Esophagus squamous epithelium (tissue), 5 donors: ENCODE measurements at regions not wholly inside any gene's neighbourhood (a gene's known extent, or its start where the extent isn't known, plus 50 kb on each side); places are given as distances from the start of the nearest gene placed in this dataset.

Experiments
- DNase-seq: peaks from one replicate; lab custom pipeline; 2025; lab: John Stamatoyannopoulos, UW
- H3K27ac ChIP-seq, 4 donors: fragments of 200-600 bp; sonication (generic); one replicate each; pipeline ENCODE4 v1.5.1; 2016 to 2019; ENCODE audit warnings: mild to moderate bottlenecking in 1 of 4
- H3K27me3 ChIP-seq, 4 donors: fragments of 200-600 bp; sonication (generic); 1 replicate in 3 of 4; 2 replicates in 1 of 4; pipeline versions ENCODE4 v1.5.1 to v1.6.0; 2017 to 2021; ENCODE audit warnings: antibody characterized with exemption in 1 of 4
- H3K36me3 ChIP-seq, 3 donors: fragments of 200-600 bp; sonication (generic); one replicate each; pipeline ENCODE4 v1.5.1; 2016 to 2019
- H3K4me1 ChIP-seq, 3 donors: fragments of 200-600 bp; sonication (generic); one replicate each; pipeline ENCODE4 v1.5.1; 2017 to 2019
- H3K4me3 ChIP-seq, 4 donors: fragments of 200-600 bp; sonication (generic); 1 replicate in 3 of 4; 2 replicates in 1 of 4; pipeline ENCODE4 v1.5.1; 2016 to 2019; ENCODE audit warnings: mild to moderate bottlenecking in 2 of 4, moderate library complexity in 1 of 4
- H3K9me3 ChIP-seq, 3 donors: fragments of 200-600 bp; sonication (generic); one replicate each; pipeline ENCODE4 v1.5.1; 2016 to 2019
- CTCF ChIP-seq, 6 experiments: fragments of 450-650 bp in 4 of 6; fragments of 200-600 bp in 2 of 6; sonication (generic) in 2 of 6; IDR thresholded peaks; one replicate each; pipeline ENCODE4 v1.5.1; 2016 to 2019; ENCODE audit warnings: antibody characterized with exemption in 6 of 6, mild to moderate bottlenecking in 4 of 6, moderate library complexity in 4 of 6
- POLR2A ChIP-seq, 4 donors: fragments of 450-650 bp; IDR thresholded peaks; one replicate each; pipeline ENCODE4 v1.6.1; 2017; ENCODE audit warnings: antibody characterized with exemption in 4 of 4, mild to moderate bottlenecking in 4 of 4, moderate library complexity in 3 of 4
- WGBS, 2 donors: methylation state at CpG; one replicate each; pipeline ENCODE4 v1.1.5; 2018; 5-methylcytosine and 5-hydroxymethylcytosine counted together
- intact Hi-C: fragments of 100-400 bp; cut with DNase I; formaldehyde crosslinking; loops from one replicate; pipeline ENCODE4 v1.15.0; 2022
- donor health status: DM: yes; HTN: yes; CAD: no.

GRCh38 chr13:79226938-79227337, 179.1 kb downstream of the RBM26 start:
- intact Hi-C loops: no loop called here

GRCh38 chr13:79226250-79226649, 179.8 kb downstream of the RBM26 start:
- Histone ChIP-seq H3K4me1 (no peaks in the 10 kb centered on the region), H3K36me3 (no peaks in the 10 kb centered on the region), H3K9me3 (no peaks in the 10 kb centered on the region), H3K27ac (no peak overlapping the region), H3K4me3 (no peak overlapping the region), H3K27me3 (no peaks in the 10 kb centered on the region)
- TF ChIP-seq CTCF (IDR thresholded peaks at IDR 0.05) (no peak), POLR2A (IDR thresholded peaks at IDR 0.05) (no peak)
- WGBS, 2 donors: 58 to 62% methylated on average over 8 of the region's 8 CpGs
- intact Hi-C loops: no loop called here
- no peak for DNase-seq

More at GRCh38 chr13:79226938-79227337, 179.1 kb downstream of the RBM26 start:
- TF ChIP-seq POLR2A (IDR thresholded peaks at IDR 0.05): no peak
- no peak for TF ChIP-seq CTCF (IDR thresholded peaks at IDR 0.05)
- WGBS, 2 donors: 69 to 78% methylated on average over 5 to 7 of the region's 7 CpGs
- Histone ChIP-seq H3K27me3 (no peaks in the 10 kb centered on the region), H3K4me1 (no peaks in the 10 kb centered on the region), H3K9me3 (no peaks in the 10 kb centered on the region), H3K27ac (no peak overlapping the region), H3K36me3 (no peaks in the 10 kb centered on the region), H3K4me3 (no peak overlapping the region)
- DNase-seq: no peak

GRCh38 chr13:79225487-79226232, 180.4 kb downstream of the RBM26 start:
- no peaks in the 10 kb centered on the region for H3K27me3 ChIP-seq
- intact Hi-C loops: no loop called here
- no peak overlapping the region for H3K4me3 ChIP-seq
- DNase-seq: no peak
- 56 to 69% methylated on average over 5 of the region's 5 CpGs for WGBS, 2 donors
- no peaks in the 10 kb centered on the region for H3K36me3 ChIP-seq
- H3K9me3 ChIP-seq: no peaks in the 10 kb centered on the region
- TF ChIP-seq CTCF (IDR thresholded peaks at IDR 0.05) (no peak), POLR2A (IDR thresholded peaks at IDR 0.05) (no peak)
- H3K27ac ChIP-seq: no peak overlapping the region
- no peaks in the 10 kb centered on the region for H3K4me1 ChIP-seq

GRCh38 chr13:79222427-79223205, 183.4 kb downstream of the RBM26 start:
- intact Hi-C loops: no loop called here
- Histone ChIP-seq H3K36me3 (no peaks in the 10 kb centered on the region), H3K27me3 (no peaks in the 10 kb centered on the region), H3K9me3 (no peaks in the 10 kb centered on the region), H3K4me3 (no peak overlapping the region), H3K4me1 (no peaks in the 10 kb centered on the region), H3K27ac (no peak overlapping the region)
- 77 to 87% methylated on average over 4 of the region's 4 CpGs for WGBS, 2 donors
- TF ChIP-seq CTCF (IDR thresholded peaks at IDR 0.05) (no peak), POLR2A (IDR thresholded peaks at IDR 0.05) (no peak)
- DNase-seq: no peak

GRCh38 chr13:79212064-79212619, 193.9 kb downstream of the RBM26 start:
- Histone ChIP-seq H3K27ac (no peak overlapping the region), H3K4me3 (no peak overlapping the region), H3K4me1 (no peaks in the 10 kb centered on the region), H3K36me3 (no peaks in the 10 kb centered on the region), H3K27me3 (peaks cover 0 to 8% (median 0%) of the 10 kb centered on the region in 4 donors), H3K9me3 (no peaks in the 10 kb centered on the region)
- DNase-seq: no peak
- TF ChIP-seq CTCF (IDR thresholded peaks at IDR 0.05) (no peak), POLR2A (IDR thresholded peaks at IDR 0.05) (no peak)
- intact Hi-C loops: no loop called here
- WGBS, 2 donors: 36 to 37% methylated on average over 10 of the region's 10 CpGs
